ENCODE measurements at regions not wholly inside any gene's neighbourhood (a gene's known extent, or its start where the extent isn't known, plus 50 kb on each side); places are given as distances from the start of the nearest gene placed in this dataset.
"Not testable (repeated sequence)": the region's sequence is repeated elsewhere in the genome, so short reads cannot be mapped to it uniquely, and the experiment has no call there.

GRCh38 chrY:3218559-3218958 is 283.4 kb downstream of the ZFY start:
- not testable (repeated sequence) for H3K27ac Mint-ChIP-seq

GRCh38 chrY:3262911-3263310 is 316.0 kb upstream of the TGIF2LY start:
- POLR2A ChIA-PET; H3K79me2 ChIP-seq (ENCODE audit: control insufficient read depth, insufficient read depth, low read length); H2AFZ ChIP-seq (ENCODE audit: insufficient read depth, low read depth, low read length, poor library complexity, severe bottlenecking); H3K4me1 Mint-ChIP-seq; H3K9me3 ChIP-seq (ENCODE audit: control extremely low read depth in 1 of 3, control insufficient read depth in 2 of 3, insufficient read depth in 1 of 3, low read length in 2 of 3); H3K27ac Mint-ChIP-seq; H3K27me3 ChIP-seq (replicated peaks in 1 of 4; ENCODE audit: control extremely low read depth in 1 of 4, control insufficient read depth in 3 of 4, insufficient read depth in 4 of 4, low read length in 3 of 4); CTCF ChIA-PET; H3K4me3 Mint-ChIP-seq; ATAC-seq (ENCODE audit: low read depth); H3K4me3 ChIP-seq (ENCODE audit: control extremely low read depth in 1 of 5, extremely low read depth in 1 of 5, insufficient read depth in 1 of 5, low read depth in 2 of 5, low read length in 4 of 5); intact Hi-C loops (cut with micrococcal nuclease); H3K27ac ChIP-seq (ENCODE audit: low read length in 2 of 2); H3K9me3 Mint-ChIP-seq (ENCODE audit: insufficient read depth); H3K4me2 ChIP-seq (replicated peaks; ENCODE audit: low read depth, low read length, poor library complexity, severe bottlenecking); H3K4me1 ChIP-seq (ENCODE audit: control insufficient read depth in 2 of 2, insufficient read depth in 2 of 2, low read length in 2 of 2); DNase-seq; H4K20me1 ChIP-seq (ENCODE audit: control insufficient read depth, insufficient read depth, low read length, poor library complexity, severe bottlenecking); H3K36me3 ChIP-seq (replicated peaks in 1 of 2; ENCODE audit: control extremely low read depth in 1 of 2, control insufficient read depth in 1 of 2, extremely low read depth in 1 of 2, insufficient read depth in 2 of 2, low read length in 1 of 2); H3K9ac ChIP-seq (ENCODE audit: low read length); H3K27me3 Mint-ChIP-seq: not testable (repeated sequence)
- no CpG with 5 or more reads among the region's 2 CpGs for WGBS (ENCODE audit: insufficient coverage)

More at GRCh38 chrY:3218559-3218958, 283.4 kb downstream of the ZFY start:
- H3K27ac ChIP-seq (ENCODE audit: low read length in 2 of 2); DNase-seq; H4K20me1 ChIP-seq (ENCODE audit: control insufficient read depth, insufficient read depth, low read length, poor library complexity, severe bottlenecking); H3K9ac ChIP-seq (ENCODE audit: low read length); H3K36me3 ChIP-seq (replicated peaks in 1 of 2; ENCODE audit: control extremely low read depth in 1 of 2, control insufficient read depth in 1 of 2, extremely low read depth in 1 of 2, insufficient read depth in 2 of 2, low read length in 1 of 2); H3K4me3 ChIP-seq (ENCODE audit: control extremely low read depth in 1 of 5, extremely low read depth in 1 of 5, insufficient read depth in 1 of 5, low read depth in 2 of 5, low read length in 4 of 5); H3K4me1 ChIP-seq (ENCODE audit: control insufficient read depth in 2 of 2, insufficient read depth in 2 of 2, low read length in 2 of 2); H3K9me3 Mint-ChIP-seq (ENCODE audit: insufficient read depth); H3K4me3 Mint-ChIP-seq; intact Hi-C loops (cut with micrococcal nuclease); POLR2A ChIA-PET; H3K27me3 Mint-ChIP-seq; H2AFZ ChIP-seq (ENCODE audit: insufficient read depth, low read depth, low read length, poor library complexity, severe bottlenecking); H3K79me2 ChIP-seq (ENCODE audit: control insufficient read depth, insufficient read depth, low read length); H3K27me3 ChIP-seq (replicated peaks in 1 of 4; ENCODE audit: control extremely low read depth in 1 of 4, control insufficient read depth in 3 of 4, insufficient read depth in 4 of 4, low read length in 3 of 4); H3K9me3 ChIP-seq (ENCODE audit: control extremely low read depth in 1 of 3, control insufficient read depth in 2 of 3, insufficient read depth in 1 of 3, low read length in 2 of 3); H3K4me1 Mint-ChIP-seq; ATAC-seq (ENCODE audit: low read depth); H3K4me2 ChIP-seq (replicated peaks; ENCODE audit: low read depth, low read length, poor library complexity, severe bottlenecking); CTCF ChIA-PET: not testable (repeated sequence)
- no CpG with 5 or more reads among the region's 6 CpGs for WGBS (ENCODE audit: insufficient coverage)

GRCh38 chrY:3288063-3288462 is 290.8 kb upstream of the TGIF2LY start:
- H3K4me1 ChIP-seq (ENCODE audit: control insufficient read depth in 2 of 2, insufficient read depth in 2 of 2, low read length in 2 of 2); POLR2A ChIA-PET; H3K27me3 Mint-ChIP-seq; H3K27ac Mint-ChIP-seq; intact Hi-C loops (cut with micrococcal nuclease); H3K9ac ChIP-seq (ENCODE audit: low read length); H3K36me3 ChIP-seq (replicated peaks in 1 of 2; ENCODE audit: control extremely low read depth in 1 of 2, control insufficient read depth in 1 of 2, extremely low read depth in 1 of 2, insufficient read depth in 2 of 2, low read length in 1 of 2); H3K4me1 Mint-ChIP-seq; H3K4me2 ChIP-seq (replicated peaks; ENCODE audit: low read depth, low read length, poor library complexity, severe bottlenecking); CTCF ChIA-PET; H3K4me3 ChIP-seq (ENCODE audit: control extremely low read depth in 1 of 5, extremely low read depth in 1 of 5, insufficient read depth in 1 of 5, low read depth in 2 of 5, low read length in 4 of 5); H3K9me3 ChIP-seq (ENCODE audit: control extremely low read depth in 1 of 3, control insufficient read depth in 2 of 3, insufficient read depth in 1 of 3, low read length in 2 of 3); H3K79me2 ChIP-seq (ENCODE audit: control insufficient read depth, insufficient read depth, low read length); H3K27me3 ChIP-seq (replicated peaks in 1 of 4; ENCODE audit: control extremely low read depth in 1 of 4, control insufficient read depth in 3 of 4, insufficient read depth in 4 of 4, low read length in 3 of 4); H3K9me3 Mint-ChIP-seq (ENCODE audit: insufficient read depth); H3K4me3 Mint-ChIP-seq; H3K27ac ChIP-seq (ENCODE audit: low read length in 2 of 2); ATAC-seq (ENCODE audit: low read depth); H2AFZ ChIP-seq (ENCODE audit: insufficient read depth, low read depth, low read length, poor library complexity, severe bottlenecking); DNase-seq; H4K20me1 ChIP-seq (ENCODE audit: control insufficient read depth, insufficient read depth, low read length, poor library complexity, severe bottlenecking): not testable (repeated sequence)
- WGBS (ENCODE audit: insufficient coverage), result 70% methylated on average over 2 of the region's 6 CpGs

- ATAC-seq (ENCODE audit: low read depth); H3K36me3 ChIP-seq (replicated peaks in 1 of 2; ENCODE audit: control extremely low read depth in 1 of 2, control insufficient read depth in 1 of 2, extremely low read depth in 1 of 2, insufficient read depth in 2 of 2, low read length in 1 of 2); H3K9ac ChIP-seq (ENCODE audit: low read length); H4K20me1 ChIP-seq (ENCODE audit: control insufficient read depth, insufficient read depth, low read length, poor library complexity, severe bottlenecking); intact Hi-C loops (cut with micrococcal nuclease); H2AFZ ChIP-seq (ENCODE audit: insufficient read depth, low read depth, low read length, poor library complexity, severe bottlenecking); H3K79me2 ChIP-seq (ENCODE audit: control insufficient read depth, insufficient read depth, low read length); H3K27me3 Mint-ChIP-seq; H3K4me1 ChIP-seq (ENCODE audit: control insufficient read depth in 2 of 2, insufficient read depth in 2 of 2, low read length in 2 of 2); DNase-seq; CTCF ChIA-PET; POLR2A ChIA-PET; H3K4me2 ChIP-seq (replicated peaks; ENCODE audit: low read depth, low read length, poor library complexity, severe bottlenecking); H3K27ac ChIP-seq (ENCODE audit: low read length in 2 of 2); H3K4me1 Mint-ChIP-seq; H3K27ac Mint-ChIP-seq; H3K27me3 ChIP-seq (replicated peaks in 1 of 4; ENCODE audit: control extremely low read depth in 1 of 4, control insufficient read depth in 3 of 4, insufficient read depth in 4 of 4, low read length in 3 of 4); H3K4me3 Mint-ChIP-seq; H3K9me3 Mint-ChIP-seq (ENCODE audit: insufficient read depth); H3K4me3 ChIP-seq (ENCODE audit: control extremely low read depth in 1 of 5, extremely low read depth in 1 of 5, insufficient read depth in 1 of 5, low read depth in 2 of 5, low read length in 4 of 5); H3K9me3 ChIP-seq (ENCODE audit: control extremely low read depth in 1 of 3, control insufficient read depth in 2 of 3, insufficient read depth in 1 of 3, low read length in 2 of 3): not testable (repeated sequence)
- no CpG with 5 or more reads among the region's 3 CpGs for WGBS (ENCODE audit: insufficient coverage)
These were observed 281.6 kb upstream of the TGIF2LY start for GRCh38 chrY:3297235-3297634.
